Endodermal cell (in vitro differentiated cells): ENCODE measurements at regions not wholly inside any gene's neighbourhood (a gene's known extent, or its start where the extent isn't known, plus 50 kb on each side); places are given as distances from the start of the nearest gene placed in this dataset.
A peak's percentile ranks its signal among the peaks of the same experiment; 100 is the strongest.

Experiments
- DNase-seq: peaks from one replicate; pipeline ENCODE4 v3.0.0-alpha.2; 2017
- H3K27ac ChIP-seq: 2 replicates; pipeline ENCODE4 v1.5.1; 2013; ENCODE audit warnings: mild to moderate bottlenecking, low read depth, low read length, moderate library complexity
- H3K27me3 ChIP-seq: 2 replicates; pipeline ENCODE4 v1.6.1; 2013; ENCODE audit warnings: mild to moderate bottlenecking, low read length, moderate library complexity; ENCODE audit not compliant: insufficient read depth, control insufficient read depth, poor library complexity, severe bottlenecking
- H3K36me3 ChIP-seq: 2 replicates; pipeline ENCODE4 v1.7.0; 2013; ENCODE audit warnings: mild to moderate bottlenecking, low read length, moderate library complexity; ENCODE audit not compliant: control insufficient read depth, insufficient read depth
- H3K4me1 ChIP-seq: one replicate; pipeline ENCODE4 v1.7.0; 2013; ENCODE audit warnings: low read length; ENCODE audit not compliant: control insufficient read depth, insufficient read depth
- H3K4me3 ChIP-seq: 2 replicates; pipeline ENCODE4 v1.5.1; 2013; ENCODE audit warnings: mild to moderate bottlenecking, low read length, moderate library complexity
- H3K9ac ChIP-seq: 2 replicates; pipeline ENCODE4 v1.6.1; 2013; ENCODE audit warnings: mild to moderate bottlenecking, low read length, moderate library complexity; ENCODE audit not compliant: poor library complexity, severe bottlenecking; ENCODE audit errors: extremely low read depth
- H3K9me3 ChIP-seq: 2 replicates; pipeline ENCODE4 v1.6.1; 2013; ENCODE audit warnings: mild to moderate bottlenecking, low read length, moderate library complexity; ENCODE audit not compliant: control insufficient read depth
- H3K27ac Mint-ChIP-seq: 2 replicates; pipeline ENCODE4 v1.8.0; 2020; ENCODE audit warnings: mixed read lengths
- H3K27me3 Mint-ChIP-seq: 2 replicates; pipeline ENCODE4 v1.8.0; 2021; ENCODE audit warnings: mild to moderate bottlenecking, mixed read lengths; ENCODE audit not compliant: insufficient read depth
- H3K36me3 Mint-ChIP-seq: 2 replicates; pipeline ENCODE4 v1.8.0; 2020; ENCODE audit warnings: low read depth, mixed read lengths
- H3K4me1 Mint-ChIP-seq: 2 replicates; pipeline ENCODE4 v1.8.0; 2020; ENCODE audit warnings: mixed read lengths
- H3K4me3 Mint-ChIP-seq: 2 replicates; pipeline ENCODE4 v1.8.0; 2020; ENCODE audit warnings: mild to moderate bottlenecking, moderate library complexity, mixed read lengths
- H3K9me3 Mint-ChIP-seq: 2 replicates; pipeline ENCODE4 v1.8.0; 2020; ENCODE audit warnings: mild to moderate bottlenecking, mixed read lengths
- CTCF ChIP-seq: fragments of 200-600 bp; sonication (generic); conservative IDR thresholded peaks from 2 replicates; pipeline ENCODE4 v1.5.0; 2021; ENCODE audit warnings: antibody characterized with exemption, mild to moderate bottlenecking
- WGBS, 2 experiments: methylation state at CpG; one replicate each; pipeline versions ENCODE4 v1.1.5 to v1.1.7; 2013; ENCODE audit warnings: missing lambda C conversion rate in 2 of 2, mixed read lengths in 1 of 2; ENCODE audit not compliant: insufficient coverage in 1 of 2, insufficient read length in 1 of 2; 5-methylcytosine and 5-hydroxymethylcytosine counted together

- Mint-ChIP-seq H3K27ac (no peak overlapping the region), H3K4me1 (peaks cover 10% of the 10 kb centered on the region), H3K36me3 (no peaks in the 10 kb centered on the region), H3K4me3 (no peak overlapping the region), H3K27me3 (no peaks in the 10 kb centered on the region), H3K9me3 (no peaks in the 10 kb centered on the region)
- Histone ChIP-seq H3K36me3 (no peaks in the 10 kb centered on the region), H3K9me3 (no peaks in the 10 kb centered on the region), H3K9ac (no peak overlapping the region), H3K4me1 (no peaks in the 10 kb centered on the region), H3K4me3 (no peak overlapping the region), H3K27me3 (no peaks in the 10 kb centered on the region), H3K27ac (no peak overlapping the region)
- TF ChIP-seq CTCF, result no peak
- 94 to 95% methylated on average over 2 of the region's 2 CpGs for WGBS, 2 experiments
- no peak for DNase-seq
Measured at GRCh38 chr3:160159341-160159740, 65.9 kb upstream of the C3orf80 start.

- TF ChIP-seq CTCF, result no peak
- Mint-ChIP-seq H3K4me1 (peaks cover 10% of the 10 kb centered on the region), H3K9me3 (no peaks in the 10 kb centered on the region), H3K27ac (no peak overlapping the region), H3K27me3 (no peaks in the 10 kb centered on the region), H3K36me3 (no peaks in the 10 kb centered on the region), H3K4me3 (no peak overlapping the region)
- 86 to 100% methylated on average over 2 to 3 of the region's 3 CpGs for WGBS, 2 experiments
- H3K4me3 ChIP-seq, result no peak overlapping the region
- H3K9ac ChIP-seq, result no peak overlapping the region
- H3K9me3 ChIP-seq, result no peaks in the 10 kb centered on the region
- no peaks in the 10 kb centered on the region for H3K27me3 ChIP-seq
- no peaks in the 10 kb centered on the region for H3K4me1 ChIP-seq
- H3K36me3 ChIP-seq, result no peaks in the 10 kb centered on the region
- no peak overlapping the region for H3K27ac ChIP-seq
- DNase-seq, result no peak
Measured at GRCh38 chr3:160159806-160160205, 65.4 kb upstream of the C3orf80 start.

DNA sequence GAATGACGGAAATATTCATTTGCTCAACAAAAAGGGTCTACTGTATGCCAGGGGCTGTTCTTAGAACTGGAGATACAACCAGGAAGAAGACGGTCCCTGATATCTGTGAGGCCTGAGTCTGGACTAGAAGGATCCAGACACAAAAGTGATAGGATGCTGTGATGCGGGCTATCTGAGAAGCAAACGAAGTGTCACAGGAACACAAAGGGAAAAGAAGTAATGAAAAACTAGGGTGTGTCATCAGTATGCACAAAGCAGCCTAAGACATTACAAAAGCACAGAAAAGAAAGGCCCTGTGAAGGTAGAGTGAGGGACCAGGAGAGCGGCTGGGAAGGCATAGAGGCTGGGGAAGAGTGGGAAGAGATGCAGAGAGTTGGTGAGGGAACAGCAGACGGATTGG is 63.3 kb upstream of the C3orf80 start:
- 82 to 90% methylated on average over 6 of the region's 6 CpGs for whole genome bisulfite sequencing, 2 experiments
- H3K4me3 Mint-ChIP-seq, result no peak overlapping the region
- Histone ChIP-seq H3K9me3 (no peaks in the 10 kb centered on the region), H3K9ac (no peak overlapping the region), H3K4me1 (no peaks in the 10 kb centered on the region), H3K4me3 (no peak overlapping the region), H3K36me3 (no peaks in the 10 kb centered on the region), H3K27ac (peak overlapping the region; percentile 98), H3K27me3 (no peaks in the 10 kb centered on the region)
- no peak for DNase-seq
- no peak for TF ChIP-seq CTCF
- H3K9me3 Mint-ChIP-seq, result no peaks in the 10 kb centered on the region
- H3K4me1 Mint-ChIP-seq, result peaks cover 10% of the 10 kb centered on the region
- no peaks in the 10 kb centered on the region for H3K36me3 Mint-ChIP-seq
- H3K27me3 Mint-ChIP-seq, result no peaks in the 10 kb centered on the region
- H3K27ac Mint-ChIP-seq, result peak overlapping the region; percentile 22
